ENCODE measurements at regions not wholly inside any gene's neighbourhood (a gene's known extent, or its start where the extent isn't known, plus 50 kb on each side); places are given as distances from the start of the nearest gene placed in this dataset.
A peak's percentile ranks its signal among the peaks of the same experiment; 100 is the strongest.

GRCh38 chr4:156598138-156598681 is 373.4 kb downstream of the PDGFC start:
- Histone ChIP-seq H3K4me1 (replicated peaks) (peaks cover 9% of the 10 kb centered on the region), H3K4me3 (no peak overlapping the region), H3K27ac (no peak overlapping the region), H3K27me3 (replicated peaks) (no peaks in the 10 kb centered on the region), H3K36me3 (no peaks in the 10 kb centered on the region), H3K9me3 (replicated peaks) (no peaks in the 10 kb centered on the region)
- peak in 1 of 2 experiments; percentile 33 for DNase-seq (ENCODE audit: low read depth in 1 of 2, low spot score in 2 of 2)

GRCh38 chr4:156596706-156597329 is 374.8 kb downstream of the PDGFC start:
- peaks cover 9% of the 10 kb centered on the region for H3K4me1 ChIP-seq (replicated peaks)
- DNase-seq (ENCODE audit: low read depth in 1 of 2, low spot score in 2 of 2): no peak
- H3K27me3 ChIP-seq (replicated peaks): no peaks in the 10 kb centered on the region
- H3K4me3 ChIP-seq: no peak overlapping the region
- H3K9me3 ChIP-seq (replicated peaks): no peaks in the 10 kb centered on the region
- H3K27ac ChIP-seq: no peak overlapping the region
- no peaks in the 10 kb centered on the region for H3K36me3 ChIP-seq

- no peaks in the 10 kb centered on the region for H3K9me3 ChIP-seq (replicated peaks)
- H3K27ac ChIP-seq: no peak overlapping the region
- no peaks in the 10 kb centered on the region for H3K36me3 ChIP-seq
- DNase-seq (ENCODE audit: low read depth in 1 of 2, low spot score in 2 of 2): no peak
- H3K4me3 ChIP-seq: no peak overlapping the region
- H3K27me3 ChIP-seq (replicated peaks): no peaks in the 10 kb centered on the region
- H3K4me1 ChIP-seq (replicated peaks): peaks cover 9% of the 10 kb centered on the region
These were observed 375.6 kb downstream of the PDGFC start for GRCh38 chr4:156596026-156596425.

- no peaks in the 10 kb centered on the region for H3K36me3 ChIP-seq
- H3K27ac ChIP-seq: no peak overlapping the region
- peaks cover 9% of the 10 kb centered on the region for H3K4me1 ChIP-seq (replicated peaks)
- no peaks in the 10 kb centered on the region for H3K27me3 ChIP-seq (replicated peaks)
- H3K9me3 ChIP-seq (replicated peaks): no peaks in the 10 kb centered on the region
- DNase-seq (ENCODE audit: low read depth in 1 of 2, low spot score in 2 of 2): no peak
- no peak overlapping the region for H3K4me3 ChIP-seq
These were observed 376.6 kb downstream of the PDGFC start for GRCh38 chr4:156595041-156595440.

- H3K27me3 ChIP-seq (replicated peaks): no peaks in the 10 kb centered on the region
- no peak overlapping the region for H3K4me3 ChIP-seq
- peaks cover 9% of the 10 kb centered on the region for H3K4me1 ChIP-seq (replicated peaks)
- H3K27ac ChIP-seq: no peak overlapping the region
- H3K9me3 ChIP-seq (replicated peaks): no peaks in the 10 kb centered on the region
- H3K36me3 ChIP-seq: no peaks in the 10 kb centered on the region
- DNase-seq (ENCODE audit: low read depth in 1 of 2, low spot score in 2 of 2): no peak
These were observed 377.0 kb downstream of the PDGFC start for GRCh38 chr4:156594624-156595023.

- no peak for DNase-seq (ENCODE audit: low read depth in 1 of 2, low spot score in 2 of 2)
- no peak overlapping the region for H3K4me3 ChIP-seq
- H3K36me3 ChIP-seq: no peaks in the 10 kb centered on the region
- peaks cover 8% of the 10 kb centered on the region for H3K4me1 ChIP-seq (replicated peaks)
- H3K27me3 ChIP-seq (replicated peaks): no peaks in the 10 kb centered on the region
- no peak overlapping the region for H3K27ac ChIP-seq
- no peaks in the 10 kb centered on the region for H3K9me3 ChIP-seq (replicated peaks)
These were observed 378.1 kb downstream of the PDGFC start for GRCh38 chr4:156593464-156593863.

GRCh38 chr4:156591679-156592078 is 379.9 kb downstream of the PDGFC start:
- no peaks in the 10 kb centered on the region for H3K4me1 ChIP-seq (replicated peaks)
- H3K9me3 ChIP-seq (replicated peaks): no peaks in the 10 kb centered on the region
- H3K27ac ChIP-seq: no peak overlapping the region
- H3K27me3 ChIP-seq (replicated peaks): no peaks in the 10 kb centered on the region
- no peak overlapping the region for H3K4me3 ChIP-seq
- DNase-seq (ENCODE audit: low read depth in 1 of 2, low spot score in 2 of 2): no peak
- no peaks in the 10 kb centered on the region for H3K36me3 ChIP-seq

- Histone ChIP-seq H3K27ac (no peak overlapping the region), H3K4me3 (no peak overlapping the region), H3K36me3 (no peaks in the 10 kb centered on the region), H3K9me3 (replicated peaks) (no peaks in the 10 kb centered on the region), H3K27me3 (replicated peaks) (no peaks in the 10 kb centered on the region), H3K4me1 (replicated peaks) (no peaks in the 10 kb centered on the region)
- no peak for DNase-seq (ENCODE audit: low read depth in 1 of 2, low spot score in 2 of 2)
These were observed 387.5 kb downstream of the PDGFC start for GRCh38 chr4:156584100-156584499.

- H3K36me3 ChIP-seq: no peaks in the 10 kb centered on the region
- H3K9me3 ChIP-seq (replicated peaks): no peaks in the 10 kb centered on the region
- no peak overlapping the region for H3K27ac ChIP-seq
- no peaks in the 10 kb centered on the region for H3K4me1 ChIP-seq (replicated peaks)
- no peaks in the 10 kb centered on the region for H3K27me3 ChIP-seq (replicated peaks)
- no peak for DNase-seq (ENCODE audit: low read depth in 1 of 2, low spot score in 2 of 2)
- H3K4me3 ChIP-seq: no peak overlapping the region
These were observed 388.3 kb downstream of the PDGFC start for GRCh38 chr4:156583265-156583664.

GRCh38 chr4:156581282-156582063 is 390.1 kb downstream of the PDGFC start:
- 0 out of 2 replicates have a peak overlapping the region, but pooled peaks have one; percentile 6 for H3K4me3 ChIP-seq
- H3K27ac ChIP-seq: no peak overlapping the region
- H3K4me1 ChIP-seq (replicated peaks): no peaks in the 10 kb centered on the region
- no peaks in the 10 kb centered on the region for H3K36me3 ChIP-seq
- H3K9me3 ChIP-seq (replicated peaks): no peaks in the 10 kb centered on the region
- H3K27me3 ChIP-seq (replicated peaks): no peaks in the 10 kb centered on the region
- no peak for DNase-seq (ENCODE audit: low read depth in 1 of 2, low spot score in 2 of 2)

GRCh38 chr4:156578713-156579112 is 392.9 kb downstream of the PDGFC start:
- no peak overlapping the region for H3K27ac ChIP-seq
- no peaks in the 10 kb centered on the region for H3K9me3 ChIP-seq (replicated peaks)
- no peaks in the 10 kb centered on the region for H3K4me1 ChIP-seq (replicated peaks)
- no peak overlapping the region for H3K4me3 ChIP-seq
- DNase-seq (ENCODE audit: low read depth in 1 of 2, low spot score in 2 of 2): no peak
- no peaks in the 10 kb centered on the region for H3K27me3 ChIP-seq (replicated peaks)
- no peaks in the 10 kb centered on the region for H3K36me3 ChIP-seq

- no peaks in the 10 kb centered on the region for H3K4me1 ChIP-seq (replicated peaks)
- no peaks in the 10 kb centered on the region for H3K27me3 ChIP-seq (replicated peaks)
- H3K4me3 ChIP-seq: no peak overlapping the region
- no peaks in the 10 kb centered on the region for H3K9me3 ChIP-seq (replicated peaks)
- H3K36me3 ChIP-seq: no peaks in the 10 kb centered on the region
- DNase-seq (ENCODE audit: low read depth in 1 of 2, low spot score in 2 of 2): no peak
- no peak overlapping the region for H3K27ac ChIP-seq
These were observed 393.6 kb downstream of the PDGFC start for GRCh38 chr4:156578005-156578404.

GRCh38 chr4:156576946-156577345 is 394.7 kb downstream of the PDGFC start:
- no peak overlapping the region for H3K4me3 ChIP-seq
- no peak for DNase-seq (ENCODE audit: low read depth in 1 of 2, low spot score in 2 of 2)
- no peaks in the 10 kb centered on the region for H3K36me3 ChIP-seq
- H3K27me3 ChIP-seq (replicated peaks): no peaks in the 10 kb centered on the region
- H3K27ac ChIP-seq: no peak overlapping the region
- no peaks in the 10 kb centered on the region for H3K9me3 ChIP-seq (replicated peaks)
- H3K4me1 ChIP-seq (replicated peaks): no peaks in the 10 kb centered on the region

- H3K27ac ChIP-seq: no peak overlapping the region
- H3K4me1 ChIP-seq (replicated peaks): no peaks in the 10 kb centered on the region
- H3K4me3 ChIP-seq: no peak overlapping the region
- DNase-seq (ENCODE audit: low read depth in 1 of 2, low spot score in 2 of 2): no peak
- no peaks in the 10 kb centered on the region for H3K36me3 ChIP-seq
- no peaks in the 10 kb centered on the region for H3K9me3 ChIP-seq (replicated peaks)
- no peaks in the 10 kb centered on the region for H3K27me3 ChIP-seq (replicated peaks)
These were observed 396.0 kb downstream of the PDGFC start for GRCh38 chr4:156575430-156576073.
